ENCODE measurements at regions not wholly inside any gene's neighbourhood (a gene's known extent, or its start where the extent isn't known, plus 50 kb on each side); places are given as distances from the start of the nearest gene placed in this dataset.
A peak's percentile ranks its signal among the peaks of the same experiment; 100 is the strongest.
"Not testable (repeated sequence)": the region's sequence is repeated elsewhere in the genome, so short reads cannot be mapped to it uniquely, and the experiment has no call there.

- no peak for DNase-seq
Observed at GRCh38 chr10:30731963-30732362, 102.4 kb upstream of the LYZL2 start.

DNA sequence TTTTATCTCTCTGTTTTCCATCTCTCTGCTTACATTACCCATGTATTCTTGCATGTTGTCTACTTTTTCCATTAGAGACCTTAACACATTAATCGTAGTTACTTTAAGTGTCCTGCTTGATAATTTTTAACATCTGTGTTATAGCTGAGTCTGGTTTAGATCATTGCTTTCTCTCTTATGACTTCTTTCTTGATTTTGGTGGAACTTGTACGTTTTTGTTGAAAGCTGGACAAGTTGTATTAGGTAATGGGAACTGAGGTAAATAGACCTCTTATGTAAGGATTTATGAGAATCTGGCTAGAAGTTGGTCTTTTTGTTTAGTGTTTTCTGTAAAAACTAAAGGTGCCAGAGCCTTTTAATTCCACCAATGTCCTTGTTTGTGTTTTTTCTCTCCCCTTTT, 100.8 kb upstream of the LYZL2 start:
- DNase-seq = no peak

DNA sequence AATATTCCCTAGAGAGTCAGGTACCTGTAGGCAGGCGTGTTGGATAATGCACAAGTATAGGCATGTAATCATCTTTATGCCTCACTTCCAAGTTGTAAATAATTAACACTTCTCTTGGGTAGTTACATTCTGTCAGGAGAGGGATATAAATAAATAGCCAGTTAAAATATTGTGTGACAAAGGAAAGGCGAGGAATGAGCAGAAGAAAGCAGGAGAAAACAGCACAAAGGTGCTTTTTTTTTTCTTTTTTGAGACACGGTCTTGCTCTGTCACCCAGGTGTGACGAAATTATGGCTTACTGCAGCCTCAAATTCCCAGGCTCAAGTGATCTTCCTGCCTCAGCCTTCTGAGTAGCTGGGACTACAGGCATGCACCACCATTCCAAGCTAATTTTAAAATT, 99.2 kb upstream of the LYZL2 start:
- DNase-seq = no peak

- DNase-seq = no peak
Observed at GRCh38 chr10:30728127-30728526, 98.6 kb upstream of the LYZL2 start.

- no peak for DNase-seq
Observed at GRCh38 chr10:30727524-30727923, 98.0 kb upstream of the LYZL2 start.

DNA sequence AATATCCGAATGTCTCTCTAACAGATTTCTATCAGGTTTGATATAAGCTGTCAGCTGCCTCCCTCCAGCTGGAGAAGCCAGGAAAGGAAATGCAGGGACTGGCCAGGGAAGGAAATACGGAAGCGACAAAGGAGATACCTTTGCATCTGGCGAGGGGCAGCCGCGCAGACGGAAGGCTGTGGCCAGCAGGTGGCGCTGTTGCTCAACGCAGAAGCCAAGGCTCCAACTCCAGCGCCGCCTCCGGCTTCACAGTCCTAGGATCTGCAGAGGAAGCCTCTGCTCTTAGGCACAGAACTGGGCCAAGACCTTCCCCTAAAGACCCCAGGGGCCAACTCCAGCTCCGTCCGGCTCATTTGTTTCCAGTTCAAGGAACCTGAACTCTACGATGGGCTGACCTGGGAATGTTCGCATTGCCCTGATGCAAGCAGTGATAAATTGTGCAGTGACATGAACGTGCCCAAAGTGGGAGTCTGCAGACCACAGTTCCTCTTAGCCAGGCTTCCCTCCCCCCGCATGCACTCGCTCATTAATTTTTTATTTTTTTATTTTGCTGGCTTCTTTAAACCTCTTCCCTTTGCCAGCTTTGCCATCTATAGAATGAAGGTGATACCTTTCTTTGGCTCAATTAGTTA, 97.3 kb upstream of the LYZL2 start:
- peak; percentile 71 for DNase-seq

DNA sequence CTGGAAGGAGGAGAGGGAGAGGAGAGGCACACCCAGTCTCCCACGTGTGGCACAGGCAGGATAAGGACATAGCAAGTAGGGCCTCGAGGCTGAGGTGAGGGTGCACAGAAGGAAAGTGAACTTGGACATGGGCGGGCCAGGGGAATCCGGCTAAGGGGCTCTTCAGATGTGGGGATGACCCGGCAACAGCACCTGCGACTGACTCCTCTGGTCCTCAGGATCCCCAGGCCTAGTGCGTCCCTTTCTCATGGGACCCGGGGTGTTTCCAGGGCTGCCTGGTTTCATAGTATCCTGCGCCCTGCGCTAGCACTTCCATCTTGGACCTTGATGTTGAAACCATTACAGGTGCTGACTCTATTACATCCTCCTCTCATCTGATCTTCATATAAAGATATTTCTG, 96.1 kb upstream of the LYZL2 start:
- DNase-seq = no peak

DNA sequence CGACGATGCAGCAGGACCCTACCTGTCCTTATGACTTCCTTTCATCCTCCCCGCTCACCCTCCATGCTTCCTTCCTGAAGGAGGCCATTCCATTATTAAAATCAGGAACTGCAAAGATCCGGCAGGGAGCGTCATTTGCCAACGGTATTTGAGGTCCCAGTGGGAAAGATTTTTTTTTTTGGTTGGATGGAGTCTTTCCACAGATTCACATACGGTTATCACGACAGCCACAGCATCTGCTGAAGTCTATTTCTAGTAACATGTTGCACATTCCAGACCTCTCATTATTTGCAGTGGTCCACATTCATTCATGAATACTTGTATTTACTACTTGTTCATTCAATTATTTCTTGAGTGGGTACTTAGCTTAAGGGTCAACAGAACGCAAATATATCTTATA, 94.7 kb upstream of the LYZL2 start:
- DNase-seq = no peak

GRCh38 chr10:30722956-30723620, 93.5 kb upstream of the LYZL2 start:
- DNase-seq = no peak

DNA sequence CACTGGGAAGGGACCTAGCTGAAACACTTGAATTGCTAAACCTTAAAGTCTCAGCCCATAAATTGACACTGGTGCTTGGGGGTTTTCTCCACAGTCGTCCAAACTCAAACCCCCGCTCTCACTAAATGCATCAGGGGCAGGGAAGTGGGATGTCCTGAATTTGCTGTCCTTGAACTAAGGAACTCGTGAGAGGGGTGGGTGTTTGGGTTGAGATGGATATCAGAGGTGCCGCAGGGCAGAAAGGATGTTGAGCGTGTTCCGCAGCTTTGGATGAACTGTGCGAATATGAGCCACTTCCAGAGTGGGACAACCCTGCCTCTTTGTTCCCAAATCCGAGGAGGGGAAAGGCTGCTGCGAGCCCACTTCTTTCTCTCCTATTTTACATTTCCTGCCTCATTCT, 90.3 kb upstream of the LYZL2 start:
- no peak for DNase-seq

- no peak for DNase-seq
Observed at GRCh38 chr10:30709700-30710358, 80.3 kb upstream of the LYZL2 start.

GRCh38 chr10:30709229-30709628, 79.7 kb upstream of the LYZL2 start:
- no peak for DNase-seq

DNA sequence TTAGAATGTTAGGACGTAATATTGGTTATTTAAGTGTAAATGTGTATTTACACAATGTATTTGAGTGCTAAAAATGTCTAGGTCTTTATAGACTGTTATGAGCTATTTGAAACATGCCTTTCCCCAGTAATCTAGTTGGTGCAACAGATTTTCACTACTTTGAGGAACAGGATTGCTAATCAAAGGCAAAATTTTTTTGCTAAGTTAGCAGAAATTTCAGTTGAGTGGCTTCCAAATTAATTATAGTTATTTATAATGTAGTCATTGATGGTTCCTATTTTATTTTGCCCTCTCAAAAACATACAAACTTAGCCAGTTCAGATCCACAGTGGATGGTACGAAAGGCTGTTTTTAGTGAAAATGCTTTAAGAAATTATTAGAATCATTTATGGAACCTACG, 78.7 kb upstream of the LYZL2 start:
- no peak for DNase-seq

- not testable (repeated sequence) for DNase-seq
Observed at GRCh38 chr10:30706189-30706588, 76.6 kb upstream of the LYZL2 start.

DNA sequence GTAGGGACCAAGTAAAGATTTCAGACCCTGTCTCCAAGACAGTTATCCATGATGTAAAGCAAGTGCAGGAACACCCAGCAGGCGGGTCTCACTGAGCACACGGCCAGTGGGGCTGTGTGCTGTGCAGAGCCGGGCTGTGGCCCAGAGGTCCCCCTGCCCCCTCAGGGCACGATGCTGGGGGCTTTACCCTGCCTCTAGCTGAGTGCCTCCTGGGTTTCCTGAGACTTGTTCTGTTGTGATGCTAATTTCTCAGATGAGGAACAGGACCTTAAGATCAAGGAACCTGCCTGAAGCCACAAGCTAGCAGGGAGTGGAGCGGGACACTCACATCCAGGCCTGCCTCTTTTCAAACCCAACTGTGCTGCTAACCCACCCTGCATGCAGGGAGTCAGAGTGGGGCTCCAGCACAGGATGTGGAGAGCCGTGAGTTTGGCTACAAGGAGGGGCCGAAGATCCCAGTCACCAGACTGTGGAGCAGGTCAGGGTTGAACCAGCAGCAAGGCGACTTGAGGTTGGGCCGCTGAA, 76.1 kb upstream of the LYZL2 start:
- no peak for DNase-seq

- no peak for DNase-seq
Observed at GRCh38 chr10:30705101-30705624, 75.6 kb upstream of the LYZL2 start.

DNA sequence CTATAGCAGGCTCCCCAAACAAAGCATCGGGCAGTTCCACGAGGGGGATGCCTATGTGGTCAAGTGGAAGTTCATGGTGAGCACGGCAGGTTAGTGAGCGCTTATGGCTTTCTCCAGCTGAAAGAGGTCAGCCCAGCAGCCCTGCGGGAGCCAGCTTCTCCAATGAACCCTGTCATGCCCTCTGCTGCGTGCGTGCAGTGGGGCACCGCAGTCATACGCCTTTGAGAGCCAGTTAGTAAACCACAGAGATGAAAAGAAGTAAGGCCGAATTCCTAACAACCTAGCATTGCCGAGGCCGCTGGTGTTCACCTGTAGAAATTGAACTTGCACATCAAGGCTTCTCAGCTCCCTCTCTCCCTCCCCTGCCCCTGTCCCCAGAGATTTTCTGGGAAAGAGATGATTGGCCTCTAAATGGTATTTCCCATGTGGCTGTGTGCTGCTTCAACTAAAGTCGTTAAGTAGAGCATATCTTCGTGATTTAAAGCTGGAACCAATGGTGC, 75.1 kb upstream of the LYZL2 start:
- DNase-seq = not testable (repeated sequence)

DNA sequence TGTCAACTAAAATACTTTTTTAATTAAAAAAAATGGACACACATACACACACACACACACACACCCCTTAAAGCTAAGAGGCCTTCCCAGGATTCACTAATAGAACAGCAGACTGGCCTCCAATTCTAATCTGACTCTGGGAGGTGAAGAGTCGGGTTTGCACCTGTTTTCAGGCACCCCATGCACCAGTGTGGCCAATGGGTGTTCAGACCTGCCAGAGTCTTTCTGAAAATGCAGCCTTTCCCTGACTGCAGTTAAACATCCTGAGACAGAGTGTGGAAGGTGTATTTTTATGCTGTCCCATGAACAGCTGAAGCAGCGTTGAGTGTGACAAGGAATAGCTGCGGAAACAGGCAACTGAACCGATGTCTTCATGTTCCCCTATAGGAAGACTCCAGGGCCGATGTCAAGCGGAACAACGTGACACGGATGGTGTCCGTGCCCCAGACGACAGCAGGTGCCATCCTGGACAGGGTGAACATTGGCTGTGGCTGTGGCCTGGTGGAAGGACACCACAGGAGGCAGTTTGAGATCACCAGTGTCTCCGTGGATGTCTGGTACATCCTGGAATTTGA, 74.6 kb upstream of the LYZL2 start:
- DNase-seq = no peak

DNA sequence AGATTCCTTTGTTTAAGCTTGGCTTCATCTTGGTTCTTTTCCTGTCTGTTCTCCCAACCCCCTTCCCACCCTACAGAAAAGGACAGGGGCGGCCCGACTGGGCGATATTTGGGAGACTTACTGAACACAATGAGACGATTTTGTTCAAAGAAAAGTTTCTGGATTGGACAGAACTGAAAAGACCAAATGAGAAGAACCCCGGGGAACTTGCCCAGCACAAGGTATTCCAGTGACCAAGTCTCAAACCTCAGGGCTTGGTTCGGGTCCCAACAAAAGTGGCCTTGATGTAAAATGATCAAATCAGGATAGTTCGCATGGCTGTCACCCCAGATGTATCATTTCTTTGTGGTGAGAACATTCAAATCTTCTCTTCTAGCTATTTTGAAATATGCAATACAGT, 73.9 kb upstream of the LYZL2 start:
- DNase-seq = not testable (repeated sequence)

DNA sequence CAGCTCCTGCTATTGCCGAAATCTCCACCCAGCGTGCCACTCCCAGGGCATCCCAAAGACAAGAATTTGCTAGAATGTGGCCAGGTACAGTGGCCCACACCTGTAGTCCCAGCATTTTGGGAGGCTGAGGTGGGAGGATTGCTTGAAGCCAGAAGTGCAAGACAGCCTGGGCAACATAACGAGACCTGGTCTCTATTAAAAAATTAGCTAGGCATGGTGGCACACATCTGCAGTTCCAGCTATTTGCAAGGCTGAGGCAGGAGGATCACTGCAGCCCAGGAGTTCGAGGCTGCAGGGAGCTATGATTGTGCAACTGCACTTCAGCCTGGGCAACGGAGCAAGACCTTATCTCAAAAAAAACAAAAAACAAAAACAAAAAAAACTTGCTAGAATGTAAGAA, 73.3 kb upstream of the LYZL2 start:
- DNase-seq = no peak

DNA sequence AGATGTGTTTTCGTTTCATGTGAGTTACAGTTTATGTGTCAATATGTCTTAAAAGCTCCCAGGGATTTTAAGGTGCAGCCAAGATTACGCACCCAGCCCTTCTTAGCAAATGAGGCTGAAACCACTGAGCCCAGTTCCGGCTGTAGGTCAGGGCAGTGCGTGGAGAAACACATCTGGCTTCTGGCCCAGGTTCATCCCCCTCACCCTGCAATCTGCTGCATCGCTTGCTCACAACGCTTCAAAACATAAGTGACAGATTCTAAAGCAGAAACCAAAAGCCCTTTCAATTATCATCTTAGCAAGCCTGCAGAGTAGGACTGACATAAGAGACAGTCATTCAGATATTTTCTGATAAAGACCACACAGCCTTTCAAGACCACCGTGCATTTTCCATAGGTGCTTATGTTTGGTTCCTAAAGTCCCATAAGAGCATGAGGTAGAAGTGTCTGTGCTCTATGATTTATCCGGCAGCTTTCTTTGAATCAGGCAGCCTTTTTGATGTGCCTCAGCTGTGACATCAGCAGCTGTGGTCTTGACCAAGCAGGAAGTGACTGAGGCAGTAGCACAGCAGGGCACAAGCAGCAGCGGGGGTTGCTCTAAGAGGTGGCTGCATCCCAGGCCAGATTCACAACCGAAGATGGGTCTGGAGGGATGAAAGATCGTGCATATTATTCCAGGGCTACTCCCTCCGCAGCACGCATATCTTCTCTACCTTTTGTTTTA, 72.1 kb upstream of the LYZL2 start:
- DNase-seq = no peak

GRCh38 chr10:30697806-30698205, 68.3 kb upstream of the LYZL2 start:
- DNase-seq = no peak
